Fibroblast of pulmonary artery (primary cell): ENCODE measurements at regions not wholly inside any gene's neighbourhood (a gene's known extent, or its start where the extent isn't known, plus 50 kb on each side); places are given as distances from the start of the nearest gene placed in this dataset.
A peak's percentile ranks its signal among the peaks of the same experiment; 100 is the strongest.

Source experiments
- DNase-seq: peaks from one replicate; pipeline ENCODE4 v3.0.0-alpha.2; 2010; ENCODE audit warnings: low read depth
- H3K4me3 ChIP-seq: replicated peaks from 2 replicates; pipeline ENCODE4 v1.5.1; 2011; ENCODE audit warnings: low read depth, mild to moderate bottlenecking, control low read depth, low read length, moderate library complexity
- CTCF ChIP-seq: IDR thresholded peaks from 2 replicates; pipeline ENCODE4 v1.5.1; 2011; ENCODE audit warnings: mild to moderate bottlenecking, control low read depth, low read length, inconsistent platforms; ENCODE audit errors: missing control alignments

GRCh38 chr7:46202379-46202778 is 281.3 kb upstream of the IGFBP3 start:
- TF ChIP-seq CTCF, result no peak
- DNase-seq, result no peak

GRCh38 chr7:46201961-46202360 is 280.9 kb upstream of the IGFBP3 start:
- no peak overlapping the region for H3K4me3 ChIP-seq
- no peak for DNase-seq
- TF ChIP-seq CTCF, result no peak

More at GRCh38 chr7:46202379-46202778, 281.3 kb upstream of the IGFBP3 start:
- no peak overlapping the region for H3K4me3 ChIP-seq

GRCh38 chr7:46198701-46199100 is 277.6 kb upstream of the IGFBP3 start:
- no peak overlapping the region for H3K4me3 ChIP-seq
- no peak for TF ChIP-seq CTCF
- peak; percentile 65 for DNase-seq

- no peak overlapping the region for H3K4me3 ChIP-seq
- no peak for DNase-seq
- no peak for TF ChIP-seq CTCF
Observed at GRCh38 chr7:46197785-46198540, 276.9 kb upstream of the IGFBP3 start.

- no peak for TF ChIP-seq CTCF
- no peak overlapping the region for H3K4me3 ChIP-seq
Observed at GRCh38 chr7:46195934-46196333, 274.9 kb upstream of the IGFBP3 start.

GRCh38 chr7:46192271-46192670 is 271.2 kb upstream of the IGFBP3 start:
- no peak for DNase-seq
- TF ChIP-seq CTCF, result no peak
- no peak overlapping the region for H3K4me3 ChIP-seq

More at GRCh38 chr7:46195934-46196333, 274.9 kb upstream of the IGFBP3 start:
- DNase-seq, result no peak

- DNase-seq, result no peak
- H3K4me3 ChIP-seq, result no peak overlapping the region
- TF ChIP-seq CTCF, result no peak
Observed at GRCh38 chr7:46191776-46192175, 270.7 kb upstream of the IGFBP3 start.
